IMR-90 (cell line): ENCODE measurements at regions not wholly inside any gene's neighbourhood (a gene's known extent, or its start where the extent isn't known, plus 50 kb on each side); places are given as distances from the start of the nearest gene placed in this dataset.

Source experiments
- ATAC-seq: fragments of 200-7000 bp; cut with Tn5 transposase; 2 replicates; pipeline ENCODE4 v1.9.1; 2020; ENCODE audit warnings: low read depth, mild to moderate bottlenecking, moderate library complexity
- BruUV-seq: library from RNA; stranded (reverse); fragments of 400-500 nt; replicated peaks from 2 replicates; lab custom pipeline; 2021; lab: Mats Ljungman, UMichigan
- CTCF ChIA-PET: fragments of 300-600 bp; formaldehyde crosslinking; extraction: SDS; loops from one replicate; lab custom pipeline; 2021; ENCODE audit warnings: antibody characterized with exemption; lab: Yijun Ruan, JAX
- POLR2A ChIA-PET: fragments of 300-600 bp; sonication (Branson Sonifier 250); formaldehyde crosslinking; loops from one replicate; lab custom pipeline; 2022; ENCODE audit warnings: antibody characterized with exemption; ENCODE audit not compliant: unreplicated experiment; lab: Charles Lee
- DNase-seq: peaks from one replicate; pipeline ENCODE4 v3.0.0; 2013
- H2AFZ ChIP-seq: replicated peaks from 2 replicates; pipeline ENCODE3; 2013; ENCODE audit warnings: low read length, mild to moderate bottlenecking; ENCODE audit not compliant: poor library complexity
- H2AK5ac ChIP-seq: 2 replicates; pipeline ENCODE4 v1.6.1; 2013; ENCODE audit warnings: low read depth, low read length, inconsistent platforms
- H2AK9ac ChIP-seq: replicated peaks from 2 replicates; pipeline ENCODE3; 2013; ENCODE audit warnings: mild to moderate bottlenecking, low read depth, low read length, moderate library complexity; ENCODE audit not compliant: poor library complexity
- H2BK120ac ChIP-seq: 2 replicates; pipeline ENCODE4 v1.6.1; 2013; ENCODE audit warnings: low read depth, low read length, inconsistent platforms
- H2BK15ac ChIP-seq: 3 replicates; pipeline ENCODE4 v1.6.1; 2013; ENCODE audit warnings: low read depth, low read length, inconsistent platforms
- H2BK20ac ChIP-seq: 2 replicates; pipeline ENCODE4 v1.6.1; 2013; ENCODE audit warnings: low read depth, mild to moderate bottlenecking, inconsistent platforms, low read length, moderate library complexity
- H2BK5ac ChIP-seq: 2 replicates; pipeline ENCODE4 v1.6.1; 2013; ENCODE audit warnings: mild to moderate bottlenecking, low read depth, low read length, inconsistent platforms; ENCODE audit not compliant: poor library complexity, severe bottlenecking
- H3K14ac ChIP-seq: replicated peaks from 2 replicates; pipeline ENCODE4 v1.6.1; 2013; ENCODE audit warnings: low read depth, low read length, inconsistent platforms
- H3K18ac ChIP-seq: 2 replicates; pipeline ENCODE4 v1.6.1; 2013; ENCODE audit warnings: low read depth, low read length, control low read depth
- H3K23ac ChIP-seq: 2 replicates; pipeline ENCODE4 v1.6.1; 2013; ENCODE audit warnings: low read depth, low read length, inconsistent platforms
- H3K27ac ChIP-seq: 2 replicates; pipeline ENCODE4 v1.5.1; 2013; ENCODE audit warnings: mild to moderate bottlenecking, control low read depth, low read length; ENCODE audit not compliant: insufficient read depth
- H3K27me3 ChIP-seq: 2 replicates; pipeline ENCODE4 v1.6.1; 2013; ENCODE audit warnings: low read length; ENCODE audit not compliant: control insufficient read depth, insufficient read depth
- H3K36me3 ChIP-seq: 2 replicates; pipeline ENCODE4 v1.6.1; 2013; ENCODE audit warnings: low read length, mixed read lengths; ENCODE audit not compliant: control insufficient read depth, insufficient read depth
- H3K4ac ChIP-seq: 2 replicates; pipeline ENCODE4 v1.6.1; 2013; ENCODE audit warnings: low read depth, low read length, inconsistent platforms
- H3K4me1 ChIP-seq: 2 replicates; pipeline ENCODE4 v1.6.1; 2013; ENCODE audit warnings: low read length, mixed read lengths; ENCODE audit not compliant: control insufficient read depth, insufficient read depth
- H3K4me2 ChIP-seq: 2 replicates; pipeline ENCODE4 v1.6.1; 2013; ENCODE audit warnings: low read depth, mild to moderate bottlenecking, control low read depth, low read length, moderate library complexity
- H3K4me3 ChIP-seq: 2 replicates; pipeline ENCODE4 v1.5.1; 2013; ENCODE audit warnings: low read depth, mild to moderate bottlenecking, control low read depth, low read length, moderate library complexity; ENCODE audit not compliant: insufficient read depth
- H3K56ac ChIP-seq: 2 replicates; pipeline ENCODE4 v1.6.1; 2013; ENCODE audit warnings: low read length, inconsistent platforms; ENCODE audit not compliant: insufficient read depth; ENCODE audit errors: extremely low read depth
- H3K79me1 ChIP-seq, 2 experiments: 2 replicates each; pipeline ENCODE4 v1.6.1; 2013; ENCODE audit warnings: low read length in 2 of 2, inconsistent platforms in 1 of 2, low read depth in 1 of 2
- H3K9ac ChIP-seq: 2 replicates; pipeline ENCODE4 v1.6.1; 2013; ENCODE audit warnings: low read depth, low read length, control low read depth
- H3K9me1 ChIP-seq: 2 replicates; pipeline ENCODE4 v1.6.1; 2013; ENCODE audit warnings: low read length, inconsistent platforms; ENCODE audit not compliant: insufficient read depth
- H3K9me3 ChIP-seq: 2 replicates; pipeline ENCODE4 v1.6.1; 2013; ENCODE audit warnings: low read length; ENCODE audit not compliant: control insufficient read depth, insufficient read depth
- H4K20me1 ChIP-seq: 2 replicates; pipeline ENCODE4 v1.6.1; 2013; ENCODE audit warnings: low read length, inconsistent platforms; ENCODE audit not compliant: insufficient read depth
- H4K5ac ChIP-seq: 2 replicates; pipeline ENCODE4 v1.6.1; 2013; ENCODE audit warnings: mild to moderate bottlenecking, low read depth, low read length, control low read depth
- H4K8ac ChIP-seq, 2 experiments: 2 replicates each; pipeline ENCODE4 v1.6.1; 2013; ENCODE audit warnings: low read depth in 2 of 2, low read length in 2 of 2, control low read depth in 1 of 2, inconsistent platforms in 1 of 2
- H4K91ac ChIP-seq: 2 replicates; pipeline ENCODE4 v1.6.1; 2013; ENCODE audit warnings: low read depth, low read length, inconsistent platforms; ENCODE audit not compliant: insufficient read depth
- FOS ChIP-seq: fragments of 150-350 bp; IDR thresholded peaks from 2 replicates; pipeline ENCODE4 v1.6.1; 2016; ENCODE audit warnings: low read depth, low read length
- MAFK ChIP-seq: IDR thresholded peaks from 2 replicates; pipeline ENCODE4 v1.6.1; 2012; ENCODE audit warnings: low read depth, low read length, improper control_type of control experiment
- RAD21 ChIP-seq: IDR thresholded peaks from 2 replicates; pipeline ENCODE4 v1.6.1; 2012; ENCODE audit warnings: low read length, improper control_type of control experiment
- RFX5 ChIP-seq: IDR thresholded peaks from 2 replicates; pipeline ENCODE4 v1.8.0; 2012; ENCODE audit warnings: low read depth, mild to moderate bottlenecking, low read length, moderate library complexity
- WGBS, 2 experiments: methylation state at CpG; one replicate each; pipeline versions ENCODE4 v1.1.5 to v1.1.7; 2013; ENCODE audit warnings: missing lambda C conversion rate in 2 of 2; ENCODE audit not compliant: insufficient read length in 1 of 2; ENCODE audit errors: extremely low coverage in 2 of 2; 5-methylcytosine and 5-hydroxymethylcytosine counted together
- dilution Hi-C: fragments of 300-500 bp; cut with HindIII; formaldehyde crosslinking; loops from one replicate; pipeline ENCODE4 v1.14.3; 2018; ENCODE audit warnings: low sequenced_read_pairs; ENCODE audit not compliant: unreplicated experiment
- in situ Hi-C: fragments of 300-500 bp; cut with MboI; formaldehyde crosslinking; loops from 3 replicates; pipeline ENCODE4 v1.14.3; 2019; ENCODE audit warnings: low sequenced_read_pairs, inconsistent platforms, mixed read lengths
- intact Hi-C: fragments of 100-400 bp; cut with micrococcal nuclease; formaldehyde crosslinking; loops from 2 replicates; pipeline ENCODE4 v1.10.0; 2022
- TF ChIP-seq, protein P1 (sequence below): fragments of 150-350 bp; IDR thresholded peaks from 2 replicates; pipeline ENCODE4 v1.6.1; 2016; ENCODE audit warnings: low read depth, mild to moderate bottlenecking, low read length, moderate library complexity, borderline replicate concordance

DNA sequence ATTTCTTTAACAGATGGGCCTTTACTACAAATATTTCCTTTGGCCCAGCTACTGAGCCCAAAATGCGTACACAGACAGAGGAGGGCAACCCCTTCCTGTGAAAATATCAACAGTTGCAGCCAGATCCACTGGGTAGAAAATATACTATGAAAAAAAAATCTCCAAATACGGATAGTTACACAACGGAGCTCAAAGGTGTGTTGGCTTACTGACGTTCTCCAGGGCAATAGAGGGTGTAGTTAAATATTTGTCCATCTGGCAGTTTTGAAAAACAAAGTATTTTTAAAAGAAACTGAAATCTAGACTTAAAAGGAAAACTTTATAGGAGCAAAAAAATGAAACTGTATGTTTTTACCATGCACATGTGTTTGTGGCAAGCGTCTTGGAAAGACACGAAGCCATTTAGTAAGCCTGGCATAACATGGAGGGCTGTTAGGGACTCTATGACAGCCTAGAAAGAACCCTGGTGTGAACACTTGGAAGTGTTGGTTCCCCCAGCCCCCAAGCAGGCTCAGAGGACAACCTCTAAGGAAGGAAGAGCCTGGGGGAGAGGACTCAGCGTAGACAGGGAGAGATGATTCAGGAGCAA, 157.8 kb upstream of the TRPM3 start:
- Histone ChIP-seq H3K18ac (no peak overlapping the region), H3K23ac (no peak overlapping the region), H2AFZ (no peak overlapping the region), H3K14ac (no peak overlapping the region), H2BK20ac (no peak overlapping the region), H3K9me3 (no peaks in the 10 kb centered on the region), H4K8ac (no peak overlapping the region), H3K9me1 (no peaks in the 10 kb centered on the region), H3K4ac (no peak overlapping the region), H2AK5ac (no peak overlapping the region), H3K4me1 (no peaks in the 10 kb centered on the region), H3K56ac (no peak overlapping the region), H3K36me3 (no peaks in the 10 kb centered on the region), H2BK5ac (no peak overlapping the region), H3K9ac (no peak overlapping the region), H3K4me2 (no peak overlapping the region), H3K27me3 (no peaks in the 10 kb centered on the region), H4K91ac (no peak overlapping the region), H4K20me1 (no peaks in the 10 kb centered on the region), H3K4me3 (no peak overlapping the region), H3K79me1 (no peaks in the 10 kb centered on the region), H2BK120ac (no peak overlapping the region), H4K5ac (no peak overlapping the region), H2BK15ac (no peak overlapping the region), H2AK9ac (no peak overlapping the region), H3K27ac (no peak overlapping the region)
- TF ChIP-seq, protein P1, sequence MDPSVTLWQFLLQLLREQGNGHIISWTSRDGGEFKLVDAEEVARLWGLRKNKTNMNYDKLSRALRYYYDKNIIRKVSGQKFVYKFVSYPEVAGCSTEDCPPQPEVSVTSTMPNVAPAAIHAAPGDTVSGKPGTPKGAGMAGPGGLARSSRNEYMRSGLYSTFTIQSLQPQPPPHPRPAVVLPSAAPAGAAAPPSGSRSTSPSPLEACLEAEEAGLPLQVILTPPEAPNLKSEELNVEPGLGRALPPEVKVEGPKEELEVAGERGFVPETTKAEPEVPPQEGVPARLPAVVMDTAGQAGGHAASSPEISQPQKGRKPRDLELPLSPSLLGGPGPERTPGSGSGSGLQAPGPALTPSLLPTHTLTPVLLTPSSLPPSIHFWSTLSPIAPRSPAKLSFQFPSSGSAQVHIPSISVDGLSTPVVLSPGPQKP = no peak
- TF ChIP-seq FOS = no peak
- TF ChIP-seq RAD21 = no peak
- TF ChIP-seq RFX5 = no peak
- TF ChIP-seq MAFK = no peak
- dilution Hi-C loops = no loop called here
- WGBS, 2 experiments = no CpG with 5 or more reads among the region's 7 CpGs
- in situ Hi-C loops = loop anchor here (25.0 kb wide), 2 partner anchors 108 to 533 kb away; no protein-coding TSS in a partner anchor
- no TSS peak for BruUV-seq
- CTCF ChIA-PET = no interaction called here
- POLR2A ChIA-PET = no interaction called here
- DNase-seq (no peak), ATAC-seq (no peak)
- intact Hi-C loops = no loop called here
